ENCODE measurements at regions not wholly inside any gene's neighbourhood (a gene's known extent, or its start where the extent isn't known, plus 50 kb on each side); places are given as distances from the start of the nearest gene placed in this dataset.
A peak's percentile ranks its signal among the peaks of the same experiment; 100 is the strongest.

DNA sequence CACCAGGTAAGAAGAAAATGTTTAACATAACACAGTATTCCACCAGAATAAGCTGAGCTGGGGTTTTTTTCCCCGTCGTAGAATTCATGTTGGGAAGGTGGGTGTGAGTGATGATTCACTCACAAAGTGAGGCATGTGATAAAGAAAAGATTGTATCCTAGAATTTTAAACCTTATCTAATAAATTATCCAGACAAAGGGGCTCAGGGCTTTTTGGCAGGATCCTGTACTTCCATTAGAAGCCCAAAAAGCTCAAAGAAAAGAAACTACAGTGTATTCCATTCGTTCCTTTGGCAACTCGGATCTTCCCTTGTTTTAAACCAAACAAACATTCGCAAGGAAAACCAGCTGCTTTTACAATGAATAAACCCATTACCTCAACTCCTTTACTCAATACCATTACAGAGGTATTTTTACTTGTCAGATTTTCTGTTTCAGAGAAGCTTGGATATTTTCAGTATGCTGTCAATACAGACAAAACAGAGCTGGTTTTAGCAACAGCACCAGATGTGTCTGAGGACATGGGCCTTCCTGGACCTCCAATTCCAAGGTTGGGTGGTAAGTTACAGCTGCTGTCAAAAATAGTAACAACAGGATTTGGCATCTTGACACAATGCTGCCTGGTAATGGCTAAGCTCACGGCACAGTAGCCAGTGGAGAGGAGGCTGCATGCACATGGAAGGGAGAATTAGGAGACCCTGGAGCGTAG lies 159.9 kb upstream of the RUNX1 start:
- intact Hi-C loops (cut with DNase I): loop anchor here (5.0 to 10.0 kb wide), 7 partner anchors 104 to 726 kb away; no protein-coding TSS in a partner anchor
- no peak for DNase-seq (ENCODE audit: low spot score)

DNA sequence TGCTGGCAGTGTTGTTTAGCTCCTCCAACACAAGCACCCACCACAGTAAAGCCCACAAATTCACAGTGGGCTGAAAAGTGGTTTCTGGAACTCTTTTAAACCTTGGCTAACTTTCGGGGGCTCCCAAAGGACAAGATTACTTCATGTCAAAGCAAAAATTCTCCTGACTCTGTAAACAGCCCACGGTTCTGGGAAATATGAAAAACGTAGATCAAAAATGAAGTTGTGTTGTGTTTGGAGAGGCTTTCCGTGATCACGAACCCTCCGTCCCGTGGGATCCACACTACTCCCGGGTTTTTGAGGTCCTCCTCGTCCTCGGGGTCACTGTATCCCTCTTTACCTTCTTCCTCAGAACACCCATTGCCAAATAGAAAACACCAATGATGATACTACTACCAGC lies 159.0 kb upstream of the RUNX1 start:
- no peak for DNase-seq (ENCODE audit: low spot score)
- intact Hi-C loops (cut with DNase I): loop anchor here (5.0 to 10.0 kb wide), 7 partner anchors 103 to 727 kb away; no protein-coding TSS in a partner anchor

DNA sequence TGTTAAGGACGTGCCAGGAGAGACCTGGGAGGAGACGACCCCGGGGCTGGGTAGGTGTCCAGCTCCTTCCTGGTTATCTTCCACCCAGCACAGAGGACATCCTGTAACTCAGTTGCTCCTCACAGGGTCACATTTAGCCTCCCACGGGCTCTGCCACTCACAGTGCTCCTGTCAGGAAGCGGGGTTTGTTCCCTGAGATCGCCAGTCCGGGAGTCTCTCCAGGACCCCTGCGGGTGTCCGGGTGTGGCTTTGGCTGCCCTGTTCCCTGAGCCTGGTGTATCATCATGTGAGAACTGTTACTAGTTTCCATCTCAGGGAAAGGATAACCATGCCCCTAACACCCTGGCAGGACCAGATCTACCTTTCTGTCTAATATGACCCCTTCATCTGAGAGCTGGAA lies 158.2 kb upstream of the RUNX1 start:
- intact Hi-C loops (cut with DNase I): loop anchor here (5.0 to 10.0 kb wide), 7 partner anchors 103 to 727 kb away; no protein-coding TSS in a partner anchor
- no peak for DNase-seq (ENCODE audit: low spot score)

DNA sequence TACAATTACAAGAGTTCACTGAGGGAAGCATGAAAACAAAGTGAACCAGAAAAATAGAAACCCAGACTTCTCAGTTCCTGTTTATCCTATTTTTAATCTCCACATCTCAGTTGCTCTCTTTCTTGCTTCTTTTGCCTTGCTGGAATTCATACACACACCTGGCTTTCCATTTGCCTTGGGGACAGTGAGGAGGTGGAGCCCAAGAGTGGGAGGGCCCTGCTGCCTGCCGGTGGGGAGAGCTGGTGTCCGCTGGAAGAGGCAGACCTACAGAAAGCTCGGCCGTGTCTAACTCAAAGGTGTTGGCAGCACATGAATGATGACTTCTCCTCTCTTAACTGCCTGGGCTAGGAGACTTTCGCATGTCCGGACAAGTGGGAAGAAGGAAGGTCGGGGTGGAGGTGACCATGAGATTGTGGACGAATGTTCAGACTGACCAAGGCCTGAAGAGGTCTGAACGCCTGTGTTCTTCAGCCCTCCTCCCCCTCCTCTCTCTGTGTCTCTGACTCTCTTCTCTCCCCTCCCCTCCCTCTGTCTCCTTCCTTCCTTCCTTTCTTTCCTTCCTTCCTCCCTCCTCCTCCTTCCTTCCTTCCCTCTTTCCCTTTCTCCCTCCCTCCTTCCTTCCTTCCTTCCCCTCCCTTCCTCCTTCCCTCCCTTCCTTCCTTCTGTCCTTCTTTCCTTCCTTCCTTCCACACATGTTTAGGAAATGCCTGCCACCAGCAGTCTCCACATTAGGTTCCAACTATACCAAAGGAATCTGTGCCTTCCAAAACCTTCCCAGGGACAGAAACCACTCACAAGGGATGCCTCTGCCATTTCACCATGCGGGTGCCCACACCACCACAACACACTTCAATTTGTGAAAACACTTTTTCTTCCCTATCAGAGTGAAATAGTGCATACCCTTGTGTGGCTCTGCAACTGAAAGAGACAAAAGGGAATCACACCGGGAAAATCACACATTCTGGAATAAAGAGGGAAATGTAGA lies 157.3 kb upstream of the RUNX1 start:
- intact Hi-C loops (cut with DNase I): loop anchor here (5.0 to 10.0 kb wide), 7 partner anchors 102 to 728 kb away; no protein-coding TSS in a partner anchor
- DNase-seq (ENCODE audit: low spot score): no peak

DNA sequence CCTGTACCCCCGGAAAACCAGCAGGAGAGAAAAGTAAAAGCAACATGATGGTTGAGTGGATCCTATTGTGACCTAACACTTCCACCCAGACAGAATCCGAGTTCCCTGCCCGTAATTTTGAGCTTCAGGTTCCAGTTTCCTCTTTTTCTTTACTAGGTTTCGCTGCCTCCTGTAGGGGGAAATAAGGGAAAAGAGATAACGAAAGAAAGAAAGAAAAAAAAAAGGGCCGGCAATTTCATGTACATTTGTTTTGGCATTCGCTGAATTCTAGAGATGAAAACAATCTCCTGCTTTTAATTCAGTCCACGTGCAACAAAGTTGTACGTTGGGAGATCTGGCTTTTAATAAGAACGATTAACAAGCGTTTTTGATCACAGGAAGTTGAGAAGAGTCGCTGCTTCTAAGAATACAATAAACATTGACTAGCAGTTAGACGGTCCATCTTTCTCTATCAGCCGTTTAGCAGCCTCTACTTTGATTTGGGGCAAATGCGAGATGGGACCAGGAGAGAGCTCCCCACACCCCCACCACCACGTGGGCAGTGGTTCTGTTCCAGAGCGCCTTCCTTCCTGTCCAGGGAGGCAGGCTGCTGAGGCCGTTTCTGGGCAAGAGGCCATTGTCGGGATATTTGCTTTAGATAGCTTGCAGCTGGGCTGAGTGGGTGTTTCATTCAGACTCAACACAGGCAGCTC lies 155.9 kb upstream of the RUNX1 start:
- intact Hi-C loops (cut with DNase I): loop anchor here (5.0 to 10.0 kb wide), 7 partner anchors 100 to 730 kb away; no protein-coding TSS in a partner anchor

DNA sequence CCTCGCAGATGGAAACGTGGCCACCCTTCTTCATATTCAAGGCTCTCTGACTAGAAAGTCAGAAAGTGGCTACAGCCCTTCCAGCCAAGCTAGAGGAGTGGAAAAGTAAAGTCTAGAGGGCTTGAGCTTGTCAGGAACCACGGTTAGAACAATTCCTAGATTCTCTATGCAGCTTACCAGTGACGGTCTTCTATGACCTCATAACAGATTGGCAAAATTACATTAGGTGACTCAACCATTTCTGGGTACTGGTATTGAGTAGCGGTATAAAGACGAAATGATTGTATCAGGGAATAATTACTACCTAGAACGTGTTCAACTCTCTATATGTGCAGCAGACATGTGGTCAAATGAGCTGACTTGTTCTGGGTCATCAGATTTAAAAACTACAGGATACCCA lies 155.0 kb upstream of the RUNX1 start:
- intact Hi-C loops (cut with DNase I): loop anchor here (10.0 kb wide), 4 partner anchors 99 to 731 kb away; no protein-coding TSS in a partner anchor
- no peak for DNase-seq (ENCODE audit: low spot score)

More for the DNA sequence above, 155.9 kb upstream of the RUNX1 start:
- peak; percentile 88 for DNase-seq (ENCODE audit: low spot score)

DNA sequence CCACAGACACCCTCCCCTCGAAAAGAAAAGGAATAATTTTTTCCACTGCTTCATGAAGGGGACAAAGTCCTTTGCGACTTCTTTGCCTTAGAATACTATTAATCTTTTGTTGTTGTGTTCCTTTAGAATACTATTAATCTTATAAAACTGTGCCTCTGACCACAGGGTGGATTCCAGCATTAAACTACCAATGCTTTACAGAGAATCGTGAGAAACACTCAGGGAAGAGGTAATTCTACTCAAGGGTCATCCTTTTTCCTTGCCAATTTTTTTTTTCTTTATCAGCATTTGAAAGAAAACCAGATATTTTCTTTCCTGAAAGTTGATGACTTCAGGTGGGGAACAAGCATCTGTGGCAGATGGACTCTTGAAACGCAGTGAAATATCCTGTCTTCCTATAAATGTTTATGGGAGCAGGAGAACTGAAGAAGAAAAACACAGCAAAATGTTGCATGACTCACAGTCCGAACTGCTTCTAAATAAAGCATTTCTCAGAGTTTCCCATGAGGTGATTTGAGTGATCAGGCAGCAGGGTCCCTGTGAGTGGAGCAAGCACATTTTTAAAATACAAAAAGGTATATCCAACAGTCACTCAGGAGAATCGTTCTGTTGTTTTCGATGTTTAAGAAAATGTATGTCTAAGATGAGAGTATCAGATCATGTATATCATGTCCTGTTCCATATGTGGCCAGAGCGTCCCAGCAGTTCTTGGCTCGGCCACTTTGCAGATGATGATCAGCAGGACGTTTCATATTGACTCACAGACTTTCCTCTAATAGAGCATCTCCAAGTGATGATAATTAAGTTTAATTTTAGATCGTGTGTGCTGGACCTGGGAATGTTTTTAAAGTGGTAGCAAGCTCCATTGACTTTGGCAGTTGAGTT lies 154.2 kb upstream of the RUNX1 start:
- DNase-seq (ENCODE audit: low spot score): no peak
- intact Hi-C loops (cut with DNase I): loop anchor here (2.0 to 10.0 kb wide), 5 partner anchors 53 to 731 kb away; no protein-coding TSS in a partner anchor

DNA sequence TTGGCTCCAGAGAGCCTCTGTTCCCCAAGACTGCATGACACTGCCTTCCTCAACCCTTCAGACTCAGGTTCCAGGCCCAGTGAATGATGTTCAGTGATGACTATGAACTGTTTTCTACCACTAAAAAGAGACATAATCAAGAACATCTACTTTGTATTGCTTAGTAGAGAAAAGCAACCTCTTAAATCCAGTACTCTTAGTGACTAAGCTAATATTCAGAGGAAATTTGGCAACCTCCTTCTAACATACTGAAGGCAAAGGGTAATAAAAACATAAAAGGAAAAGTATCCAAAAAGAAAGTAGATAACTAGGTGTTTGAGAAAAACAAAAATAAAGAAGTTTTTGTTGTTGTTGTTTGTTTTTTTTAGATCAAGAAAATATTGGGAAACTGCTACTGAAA lies 153.3 kb upstream of the RUNX1 start:
- intact Hi-C loops (cut with DNase I): loop anchor here (2.0 to 10.0 kb wide), 5 partner anchors 54 to 732 kb away; no protein-coding TSS in a partner anchor
- no peak for DNase-seq (ENCODE audit: low spot score)

DNA sequence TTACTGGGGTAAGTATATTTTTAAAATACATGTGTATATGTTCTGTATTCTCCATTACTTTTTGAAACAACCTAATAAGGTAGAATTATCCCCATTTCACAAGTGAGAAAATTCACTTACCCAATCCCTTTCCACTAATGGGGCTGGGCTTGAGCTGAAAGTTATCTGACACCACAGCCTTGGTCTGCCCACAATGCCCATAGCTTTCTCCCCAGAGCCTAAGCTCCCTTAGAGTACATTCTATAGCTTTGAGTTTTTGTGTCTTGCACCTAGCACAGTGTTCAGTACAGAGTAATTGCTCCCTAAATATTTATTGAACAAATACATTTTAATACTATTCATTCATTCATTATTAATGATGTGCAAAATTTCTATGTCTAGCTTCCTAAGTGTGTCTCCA lies 152.7 kb upstream of the RUNX1 start:
- intact Hi-C loops (cut with DNase I): loop anchor here (2.0 to 10.0 kb wide), 5 partner anchors 55 to 733 kb away; no protein-coding TSS in a partner anchor
- no peak for DNase-seq (ENCODE audit: low spot score)

DNA sequence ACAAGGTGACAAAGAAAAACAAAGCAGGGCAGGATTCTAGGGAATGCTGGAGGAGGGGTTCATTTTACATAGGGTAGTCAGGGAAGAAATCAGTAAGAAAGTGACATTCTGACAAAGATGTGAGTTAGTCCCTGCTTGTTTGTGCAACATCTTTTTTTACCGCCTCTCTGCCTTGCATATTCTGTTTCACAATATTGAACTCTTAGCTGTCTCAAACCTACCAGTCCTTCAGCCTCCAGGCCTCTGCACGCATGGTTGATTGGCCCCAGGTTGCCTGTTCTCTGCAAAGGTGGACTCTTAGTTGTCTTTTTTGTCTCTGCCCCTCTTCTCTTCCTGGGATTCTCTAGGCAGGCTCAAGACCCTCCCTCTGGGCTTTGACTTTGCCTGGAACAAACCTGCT lies 152.2 kb upstream of the RUNX1 start:
- intact Hi-C loops (cut with DNase I): loop anchor here (10.0 kb wide), 4 partner anchors 96 to 734 kb away; no protein-coding TSS in a partner anchor
- no peak for DNase-seq (ENCODE audit: low spot score)

DNA sequence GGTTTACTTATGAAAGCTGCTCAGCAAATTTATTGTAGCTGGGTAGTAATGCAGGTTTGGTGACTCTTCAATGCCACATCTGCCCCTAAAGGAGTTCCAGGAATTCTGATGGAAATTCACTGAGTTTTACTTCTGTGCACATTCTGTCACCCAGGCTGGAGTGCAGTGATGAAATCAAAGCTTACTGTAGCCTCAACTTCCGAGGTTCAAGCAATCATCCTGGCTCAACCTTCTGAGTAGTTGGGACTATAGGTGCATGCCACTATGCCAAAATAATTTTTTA lies 150.6 kb upstream of the RUNX1 start:
- no peak for DNase-seq (ENCODE audit: low spot score)
- intact Hi-C loops (cut with DNase I): loop anchor here (2.0 to 10.0 kb wide), 5 partner anchors 95 to 735 kb away; no protein-coding TSS in a partner anchor

DNA sequence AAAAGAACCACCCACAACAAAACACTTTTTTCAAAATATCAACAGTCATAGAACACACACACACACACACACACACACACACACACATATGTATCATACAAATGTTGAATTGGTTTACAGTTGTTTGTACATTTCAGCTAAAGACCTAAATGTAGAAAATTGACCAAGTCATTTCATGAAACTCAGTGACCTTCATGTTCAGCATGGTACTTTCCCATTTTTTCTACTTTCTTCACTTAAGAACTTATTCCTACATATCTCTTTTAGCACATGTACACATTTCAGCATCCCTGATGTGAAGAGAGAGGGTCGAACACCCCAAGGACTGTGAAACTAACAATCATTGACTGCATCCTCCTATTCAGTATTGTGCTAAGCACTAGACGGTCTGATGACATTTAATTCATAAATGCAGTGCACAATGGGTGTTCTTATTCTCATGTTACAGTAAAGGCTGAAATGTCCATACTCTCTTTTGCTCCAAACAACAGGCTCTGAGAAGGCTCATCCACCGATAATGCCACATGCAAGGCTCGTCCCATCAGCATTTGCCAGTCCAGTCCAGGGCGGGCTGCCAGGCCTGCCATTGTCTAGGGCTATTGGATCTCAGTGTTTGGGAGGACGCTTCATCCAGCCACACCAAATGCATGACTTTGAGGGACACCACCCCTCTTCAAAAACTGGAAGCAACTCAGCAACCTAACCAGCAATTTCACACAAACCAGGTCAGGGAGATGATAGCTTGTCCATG lies 150.1 kb upstream of the RUNX1 start:
- intact Hi-C loops (cut with DNase I): loop anchor here (2.0 kb wide), 1 partner anchor 310 kb away; no protein-coding TSS in a partner anchor
- DNase-seq (ENCODE audit: low spot score): no peak

DNA sequence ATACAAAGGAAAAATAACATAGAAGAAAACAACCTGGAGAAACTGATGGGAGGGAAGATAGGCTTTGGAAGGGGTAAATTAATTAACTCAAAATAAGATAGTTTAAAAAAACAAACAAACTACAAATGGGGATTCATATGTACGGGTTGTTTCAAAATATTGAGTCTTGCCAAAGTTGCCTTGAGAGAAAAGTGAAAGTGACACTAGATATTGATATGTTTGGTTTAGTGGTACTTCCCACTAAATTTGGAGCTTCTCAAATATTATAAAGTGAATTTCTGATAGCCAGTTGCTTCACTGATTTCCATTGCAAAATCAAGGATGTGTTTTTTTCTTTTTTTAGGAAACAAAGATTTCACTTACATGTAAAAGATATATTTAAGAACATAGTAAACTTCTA lies 149.5 kb upstream of the RUNX1 start:
- no peak for DNase-seq (ENCODE audit: low spot score)
- intact Hi-C loops (cut with DNase I): loop anchor here (2.0 kb wide), 1 partner anchor 310 kb away; no protein-coding TSS in a partner anchor

DNA sequence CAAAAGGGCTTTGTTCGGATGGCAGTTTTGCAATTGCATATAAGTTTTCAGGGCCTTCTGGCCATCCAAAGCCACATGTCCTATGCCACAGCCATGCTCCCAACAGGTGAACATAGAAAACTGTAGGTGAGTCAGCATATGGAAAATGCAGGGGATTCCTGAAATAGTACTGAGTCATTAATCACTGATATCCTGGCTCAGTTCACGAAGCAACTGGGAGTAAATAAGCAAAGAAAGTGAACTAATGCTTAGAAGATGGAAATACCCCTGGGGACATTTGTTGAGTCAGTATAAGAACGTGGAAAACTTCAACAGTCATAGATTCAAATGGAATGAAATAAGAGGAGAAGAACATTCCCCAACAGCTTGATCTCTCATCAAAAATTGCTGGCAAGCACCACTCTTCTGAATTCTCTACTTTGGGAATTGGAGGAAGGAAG lies 148.9 kb upstream of the RUNX1 start:
- intact Hi-C loops (cut with DNase I): loop anchor here (2.0 kb wide), 1 partner anchor 309 kb away; no protein-coding TSS in a partner anchor
- DNase-seq (ENCODE audit: low spot score): no peak

DNA sequence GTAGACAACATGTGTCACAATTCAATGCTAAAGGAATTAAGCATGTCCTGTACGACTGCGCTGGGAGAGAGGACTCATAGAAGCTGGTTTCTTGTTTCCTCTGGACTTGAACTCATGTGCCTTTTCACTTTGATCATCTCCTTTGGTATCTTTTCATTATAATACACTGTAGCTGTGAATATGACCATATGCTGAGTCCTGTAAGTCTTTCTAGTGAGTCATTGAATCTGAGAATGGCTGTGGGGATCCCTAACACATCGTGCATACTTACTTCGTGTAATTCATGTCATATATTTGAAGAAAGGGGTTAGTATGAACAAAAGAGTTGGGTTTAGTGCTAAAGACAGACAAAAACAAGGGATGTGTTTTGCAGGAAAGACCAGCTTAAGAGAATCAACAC lies 148.1 kb upstream of the RUNX1 start:
- intact Hi-C loops (cut with DNase I): no loop called here
- DNase-seq (ENCODE audit: low spot score): no peak

DNA sequence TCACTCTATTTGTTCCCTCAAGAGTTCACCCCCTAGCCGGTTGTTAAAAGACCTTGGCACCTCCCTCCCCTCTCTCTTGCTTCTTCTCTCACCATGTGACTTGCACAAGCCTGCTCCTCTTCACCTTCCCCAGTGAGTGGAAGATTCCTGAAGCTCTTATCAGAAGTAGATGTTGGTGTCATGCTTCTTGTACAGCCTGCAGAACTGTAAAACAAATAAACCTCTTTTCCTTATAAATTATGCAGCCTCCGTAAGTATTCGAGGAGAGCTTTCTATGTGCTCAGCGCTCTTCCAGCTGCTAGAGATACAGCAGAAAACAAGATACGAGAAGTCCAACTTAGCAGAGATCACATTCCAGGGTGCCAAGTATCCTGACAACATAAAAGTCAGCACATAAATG lies 147.0 kb upstream of the RUNX1 start:
- no peak for DNase-seq (ENCODE audit: low spot score)
- intact Hi-C loops (cut with DNase I): no loop called here

DNA sequence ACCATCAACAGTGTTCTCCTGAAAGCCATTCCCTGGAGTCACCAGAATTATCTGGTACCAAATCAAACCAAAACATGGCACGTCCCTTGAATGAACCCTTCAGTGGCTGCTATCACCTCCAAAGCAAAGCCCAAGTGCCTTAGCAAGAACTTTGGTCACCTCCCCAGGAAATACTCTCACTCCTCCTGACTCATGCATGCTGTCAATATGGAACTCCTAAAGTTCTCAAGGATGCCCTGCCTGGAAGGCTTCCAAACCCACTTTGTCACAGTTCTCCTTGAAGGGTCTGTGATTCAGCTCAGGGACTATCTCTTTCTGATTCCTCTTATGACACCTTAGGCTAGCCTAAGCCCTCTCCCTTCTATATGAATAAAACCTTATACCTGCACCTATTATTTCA lies 146.1 kb upstream of the RUNX1 start:
- intact Hi-C loops (cut with DNase I): no loop called here

DNA sequence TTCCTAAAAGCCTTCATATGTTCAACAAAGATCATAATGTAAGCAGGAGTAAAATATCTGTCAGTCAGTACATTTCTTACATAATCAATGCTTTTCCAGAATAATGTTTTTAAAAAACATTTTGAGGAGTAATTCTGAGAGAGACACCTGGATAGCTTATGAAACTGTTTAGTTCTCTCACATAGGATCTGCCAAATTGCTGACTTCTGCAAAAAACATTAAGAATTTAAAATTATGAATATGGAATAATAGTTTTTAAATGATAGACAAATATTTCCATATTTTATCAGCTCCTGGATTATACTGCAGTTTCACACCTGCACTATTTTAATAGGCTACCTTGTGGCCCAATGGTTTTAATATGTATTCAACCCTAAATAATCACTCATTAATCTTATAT lies 142.7 kb upstream of the RUNX1 start:
- intact Hi-C loops (cut with DNase I): no loop called here
- DNase-seq (ENCODE audit: low spot score): no peak

More for the DNA sequence above, 146.1 kb upstream of the RUNX1 start:
- no peak for DNase-seq (ENCODE audit: low spot score)

Measured in cardiac septum (tissue), 1 donor.